Pons (tissue), 1 donor: ENCODE measurements at regions not wholly inside any gene's neighbourhood (a gene's known extent, or its start where the extent isn't known, plus 50 kb on each side); places are given as distances from the start of the nearest gene placed in this dataset.
"Not testable (repeated sequence)": the region's sequence is repeated elsewhere in the genome, so short reads cannot be mapped to it uniquely, and the experiment has no call there.

Experiments used
- DNase-seq: peaks from one replicate; pipeline ENCODE4 v3.0.0-alpha.2; 2016; ENCODE audit warnings: low spot score

GRCh38 chr15:87537295-87537694, 719.2 kb downstream of the NTRK3 start:
- DNase-seq: no peak

GRCh38 chr15:87533637-87534036, 722.9 kb downstream of the NTRK3 start:
- not testable (repeated sequence) for DNase-seq

- no peak for DNase-seq
Measured at GRCh38 chr15:87528873-87529272, 727.7 kb downstream of the NTRK3 start.

GRCh38 chr15:87527875-87528274, 728.7 kb downstream of the NTRK3 start:
- DNase-seq: no peak

DNA sequence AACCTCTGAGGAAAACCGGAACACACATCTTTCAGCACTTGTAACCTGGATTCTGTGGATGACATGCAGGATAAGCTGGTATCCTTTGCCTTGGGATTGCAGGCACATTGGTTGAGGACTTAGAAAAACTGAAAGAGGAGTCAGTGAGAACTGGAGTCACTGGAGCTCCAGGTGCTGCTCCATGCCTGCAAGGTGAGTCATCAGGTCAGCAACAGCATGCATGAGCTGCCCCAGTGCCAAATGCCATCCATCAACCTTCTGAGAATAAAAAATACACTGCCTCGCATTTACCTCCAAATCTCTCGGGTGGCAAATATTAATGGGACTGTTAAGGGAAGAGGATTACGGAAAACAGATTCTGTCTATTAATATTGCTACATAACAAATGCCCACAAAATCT, 729.1 kb downstream of the NTRK3 start:
- no peak for DNase-seq

DNA sequence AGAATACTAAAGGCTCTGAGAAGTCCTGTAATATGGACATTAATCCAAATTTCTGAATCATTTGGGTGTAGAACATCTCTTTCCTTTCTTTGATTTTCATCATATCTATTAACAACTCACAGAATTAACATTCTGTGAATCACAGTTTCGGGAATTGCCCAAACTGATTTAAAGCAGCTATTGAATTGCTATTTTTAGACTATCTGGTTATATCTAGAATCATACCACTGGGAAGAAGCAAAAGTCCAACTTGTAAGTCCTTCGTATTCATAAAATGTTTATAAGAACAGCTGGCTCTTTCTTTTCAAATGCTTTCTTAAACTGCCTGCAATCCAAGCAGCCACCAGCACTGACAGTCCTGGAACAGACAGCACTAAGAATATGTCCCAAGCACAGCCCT, 733.0 kb downstream of the NTRK3 start:
- DNase-seq: no peak

DNA sequence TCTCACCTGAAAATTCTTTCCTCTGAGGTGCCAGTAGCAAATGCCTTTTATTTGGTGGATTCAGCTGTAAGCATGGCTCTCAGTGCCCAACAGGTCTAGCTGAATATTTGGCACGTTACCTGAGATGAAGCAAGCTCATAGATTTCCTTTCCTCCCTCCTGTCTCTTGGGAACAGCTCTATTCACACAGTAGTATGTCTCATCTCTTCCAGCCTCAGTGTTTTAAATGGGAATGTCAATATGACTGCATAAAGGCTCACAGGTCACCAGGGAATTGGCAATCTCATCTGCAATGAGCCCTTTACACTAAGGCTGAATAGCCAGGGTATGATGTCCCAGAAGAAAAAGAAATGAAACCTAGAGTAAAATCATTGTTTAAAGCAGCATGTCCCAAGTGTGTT, 733.5 kb downstream of the NTRK3 start:
- no peak for DNase-seq

GRCh38 chr15:87518957-87519356, 737.6 kb downstream of the NTRK3 start:
- DNase-seq: no peak

GRCh38 chr15:87508086-87508485, 748.5 kb downstream of the NTRK3 start:
- DNase-seq: no peak

DNA sequence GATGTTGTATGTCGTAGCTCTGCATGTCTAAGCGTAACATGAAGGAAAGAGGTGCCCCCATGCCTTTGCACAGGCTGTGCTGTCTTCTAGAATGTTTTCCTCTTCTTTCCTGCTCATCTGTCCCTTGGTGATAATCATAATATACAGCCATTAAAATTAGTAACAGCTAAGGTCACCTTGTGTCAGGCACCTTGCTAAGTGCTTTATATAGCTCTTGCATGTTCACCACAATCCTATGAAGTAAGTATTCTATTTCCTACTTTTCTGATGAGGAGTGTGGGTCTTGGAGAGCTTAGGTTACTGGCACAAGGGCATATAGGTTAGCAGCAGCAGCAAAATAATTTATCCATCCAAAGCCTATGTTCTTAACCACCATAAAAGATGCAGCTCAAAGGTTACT, 754.4 kb downstream of the NTRK3 start:
- no peak for DNase-seq

DNA sequence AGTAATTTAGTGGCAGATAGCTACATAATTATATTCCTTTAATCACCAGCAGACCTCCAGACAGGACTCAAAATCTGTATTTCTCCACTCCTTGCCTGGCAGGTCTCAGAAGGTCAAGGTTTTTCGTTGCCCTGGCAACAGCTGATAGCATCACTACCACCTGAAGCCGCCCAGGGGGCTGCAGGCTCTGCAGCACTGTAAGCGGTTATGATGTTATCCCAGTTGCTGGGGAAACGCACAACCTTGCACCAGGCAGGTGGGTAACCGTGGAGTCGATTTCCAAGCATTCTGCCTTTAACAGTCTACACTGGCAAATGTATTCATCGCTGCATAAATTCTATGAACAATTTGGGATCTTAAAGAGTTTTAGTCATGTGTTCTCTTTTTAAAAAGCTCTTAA, 756.3 kb downstream of the NTRK3 start:
- no peak for DNase-seq

DNA sequence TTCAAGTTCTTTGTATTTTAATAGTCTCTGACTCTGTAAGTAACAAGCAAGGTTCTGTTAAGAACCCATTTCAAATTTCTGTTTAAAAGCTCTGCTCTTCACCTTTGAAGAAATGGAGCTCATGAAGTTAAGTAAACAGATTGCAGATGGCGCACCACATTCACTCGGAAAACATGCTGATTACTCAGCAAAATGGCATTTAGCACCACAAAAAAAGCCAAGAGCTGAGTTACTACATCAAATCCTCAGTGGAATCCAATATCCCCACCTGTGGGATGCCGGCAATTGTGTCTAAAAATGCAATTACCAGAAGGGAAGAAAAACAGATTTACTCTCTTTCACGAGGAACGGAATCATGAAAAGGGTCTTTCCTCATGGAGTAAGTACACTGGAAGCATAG, 758.0 kb downstream of the NTRK3 start:
- no peak for DNase-seq

- no peak for DNase-seq
Measured at GRCh38 chr15:87496795-87497194, 759.7 kb downstream of the NTRK3 start.

DNA sequence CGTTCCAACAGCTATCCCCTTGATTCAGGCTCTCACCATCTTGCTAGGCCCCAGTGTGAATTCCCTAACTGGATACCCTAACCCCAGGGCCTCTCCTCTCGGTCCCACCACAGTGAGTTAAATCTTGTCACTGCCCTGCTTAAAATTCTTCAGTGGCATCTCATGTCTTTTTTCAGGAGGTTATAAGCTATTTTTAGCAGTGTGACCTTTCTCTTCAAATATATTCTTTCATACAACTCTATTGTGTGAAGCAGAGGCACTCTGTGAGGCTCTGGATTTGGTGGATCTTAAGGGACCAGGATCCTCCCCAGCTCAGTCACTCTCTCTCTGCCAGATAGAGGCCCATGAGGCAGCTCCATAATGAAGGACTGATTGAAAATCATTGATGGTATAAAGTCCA, 760.4 kb downstream of the NTRK3 start:
- no peak for DNase-seq

DNA sequence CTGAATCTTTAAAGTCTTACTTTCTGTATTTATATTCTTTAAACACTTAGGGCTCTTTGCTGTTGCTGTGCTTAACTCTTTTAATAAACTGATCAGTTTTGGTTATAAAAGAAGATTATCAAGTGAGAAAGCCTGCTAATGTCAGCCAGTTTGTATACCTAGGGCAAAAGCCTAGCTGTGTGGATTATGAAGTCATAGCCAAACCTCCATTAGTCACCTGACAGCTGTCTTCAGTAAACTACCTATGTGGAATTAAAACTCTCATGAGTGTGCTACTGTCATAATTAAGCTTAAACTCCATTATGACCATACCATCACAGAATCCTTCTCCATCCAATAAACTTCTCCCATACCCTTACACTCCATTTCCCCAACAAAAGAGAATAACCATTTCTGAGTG, 762.7 kb downstream of the NTRK3 start:
- DNase-seq: no peak

DNA sequence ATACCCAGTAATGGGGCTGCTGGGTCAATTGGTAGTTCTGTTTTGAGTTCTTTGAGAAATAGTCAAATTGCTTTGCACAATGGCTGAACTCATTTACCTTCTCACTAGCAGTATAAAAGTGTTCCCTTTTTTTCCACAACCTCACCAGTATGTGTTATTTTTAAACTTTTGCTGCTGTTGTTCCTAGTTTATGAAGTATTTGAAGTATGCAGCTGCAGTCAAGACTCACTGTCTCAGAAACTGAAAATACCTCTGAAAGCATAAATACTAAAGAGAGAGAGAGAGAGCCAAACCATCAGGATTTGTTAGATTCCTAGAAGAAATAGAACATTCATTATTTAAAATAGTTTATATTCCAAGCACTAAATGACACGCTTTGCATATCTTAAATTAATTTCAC, 764.2 kb downstream of the NTRK3 start:
- no peak for DNase-seq

GRCh38 chr15:87490666-87491065, 765.9 kb downstream of the NTRK3 start:
- DNase-seq: no peak

GRCh38 chr15:87489902-87490665, 766.5 kb downstream of the NTRK3 start:
- no peak for DNase-seq

- no peak for DNase-seq
Measured at GRCh38 chr15:87489456-87489855, 767.1 kb downstream of the NTRK3 start.

DNA sequence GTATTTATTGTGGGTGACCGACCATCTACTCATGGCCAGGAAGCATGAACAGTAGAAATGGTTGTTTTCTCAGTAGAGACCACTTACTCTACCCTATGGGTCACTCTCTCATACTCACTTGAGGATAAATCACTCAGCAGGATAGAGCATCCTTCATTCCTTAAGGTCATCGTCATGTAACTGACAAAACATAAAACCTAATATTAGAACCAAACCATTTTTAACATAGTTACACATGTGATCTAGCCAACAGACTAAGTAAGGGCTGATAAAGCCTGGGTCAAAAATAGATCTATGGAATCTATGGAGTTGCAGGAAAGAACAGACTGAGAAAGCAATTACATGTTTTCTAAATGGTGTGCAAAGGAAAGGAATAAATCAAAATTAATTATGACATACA, 769.1 kb downstream of the NTRK3 start:
- DNase-seq: no peak

DNA sequence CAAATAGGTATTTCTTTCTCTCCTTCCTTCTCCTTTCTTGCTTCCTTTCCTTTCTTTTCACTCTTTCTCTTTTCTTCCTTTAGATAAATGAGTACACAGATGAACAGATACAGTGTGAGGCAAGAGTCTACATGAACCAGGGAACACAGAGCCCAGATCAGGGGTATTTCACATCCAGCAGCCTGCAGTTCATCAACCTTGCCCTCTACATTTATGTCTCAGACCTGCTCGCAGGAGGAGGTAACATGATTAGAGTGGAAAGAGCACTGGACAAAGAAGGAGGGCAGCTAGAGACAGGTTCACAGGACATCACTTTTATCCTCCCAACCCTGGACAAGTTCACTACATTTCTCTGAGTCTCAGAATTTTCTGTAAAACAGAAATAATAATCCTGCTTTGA, 773.1 kb downstream of the NTRK3 start:
- no peak for DNase-seq

GRCh38 chr15:87481126-87481525, 775.4 kb downstream of the NTRK3 start:
- DNase-seq: no peak

- DNase-seq: no peak
Measured at GRCh38 chr15:87478687-87479072, 777.9 kb downstream of the NTRK3 start.
